HCT116 (cell line): ENCODE measurements at regions not wholly inside any gene's neighbourhood (a gene's known extent, or its start where the extent isn't known, plus 50 kb on each side); places are given as distances from the start of the nearest gene placed in this dataset.

Source experiments
- ATAC-seq: fragments of 200-7000 bp; cut with Tn5 transposase; 2 replicates; pipeline ENCODE4 v1.9.1; 2020; ENCODE audit warnings: mild to moderate bottlenecking, moderate library complexity
- BruUV-seq: library from RNA; stranded (reverse); fragments of 400-500 nt; replicated peaks from 2 replicates; lab custom pipeline; 2021; lab: Mats Ljungman, UMichigan
- CTCF ChIA-PET: fragments of 300-600 bp; sonication (Branson Sonifier 250); formaldehyde crosslinking; loops from one replicate; lab custom pipeline; 2021; ENCODE audit warnings: antibody characterized with exemption; lab: Charles Lee
- POLR2A ChIA-PET: fragments of 300-600, 350-600 bp; sonication (Branson Sonifier 250); formaldehyde crosslinking; loops from one replicate; lab custom pipeline; 2021; ENCODE audit warnings: antibody characterized with exemption; lab: Charles Lee
- RAD21 ChIA-PET, 2 experiments: fragments of 300-600 bp; sonication (Branson Sonifier 250); formaldehyde crosslinking; loops; one replicate each; lab custom pipeline; 2023; ENCODE audit warnings: low total read pairs in 2 of 2; ENCODE audit not compliant: uncharacterized antibody in 2 of 2, unreplicated experiment in 2 of 2, low non-redundant PET in 1 of 2; lab: Charles Lee
- DNase-seq: peaks from one replicate; pipeline ENCODE4 v3.0.0-alpha.2; 2010; ENCODE audit warnings: low read depth, low spot score
- H2AFZ ChIP-seq: fragments of 200-600 bp; shearing (Covaris generic), sonication (generic); 2 replicates; pipeline ENCODE4 v1.6.1; 2017; ENCODE audit warnings: low read depth, mixed run types, mixed read lengths, antibody characterized with exemption, low read length; ENCODE audit not compliant: poor library complexity, severe bottlenecking
- H3K27ac ChIP-seq: 2 replicates; pipeline ENCODE4 v1.5.1; 2012; ENCODE audit warnings: low read depth, low read length
- H3K27me3 ChIP-seq: fragments of 200-600 bp; sonication (generic); 2 replicates; pipeline ENCODE4 v1.6.1; 2016; ENCODE audit warnings: mixed run types, low read length, mixed read lengths; ENCODE audit not compliant: insufficient read depth
- H3K36me3 ChIP-seq, 2 experiments: fragments of 200-500 bp in 1 of 2; fragments of 200-600 bp in 1 of 2; sonication (Bioruptor generic) in 1 of 2; sonication (generic) in 1 of 2; 2 replicates each; pipeline versions ENCODE4 v1.5.1 to v1.6.1; 2014 to 2016; ENCODE audit warnings: low read length in 2 of 2, inconsistent platforms in 1 of 2, mixed read lengths in 1 of 2, mixed run types in 1 of 2; ENCODE audit not compliant: insufficient read depth in 2 of 2, control insufficient read depth in 1 of 2
- H3K4me1 ChIP-seq, 2 experiments: fragments of 200-600 bp in 1 of 2; sonication (generic) in 1 of 2; 2 replicates each; pipeline versions ENCODE4 v1.5.1 to v1.6.1; 2012 to 2017; ENCODE audit warnings: low read length in 2 of 2, inconsistent platforms in 1 of 2, mild to moderate bottlenecking in 1 of 2, mixed read lengths in 1 of 2, mixed run types in 1 of 2, moderate library complexity in 1 of 2; ENCODE audit not compliant: insufficient read depth in 2 of 2, control insufficient read depth in 1 of 2
- H3K4me2 ChIP-seq: fragments of 200-600 bp; sonication (generic); 2 replicates; pipeline ENCODE4 v1.6.1; 2017; ENCODE audit warnings: mixed run types, low read length, mixed read lengths
- H3K4me3 ChIP-seq, 2 experiments: fragments of 200-600 bp in 1 of 2; sonication (generic) in 1 of 2; replicated peaks in 1 of 2; 2 replicates each; pipeline ENCODE4 v1.5.1; 2011 to 2016; ENCODE audit warnings: low read length in 2 of 2, control low read depth in 1 of 2, low read depth in 1 of 2, mild to moderate bottlenecking in 1 of 2, mixed read lengths in 1 of 2, mixed run types in 1 of 2
- H3K79me2 ChIP-seq: fragments of 200-600 bp; sonication (generic); 2 replicates; pipeline ENCODE4 v1.6.1; 2017; ENCODE audit warnings: mild to moderate bottlenecking, mixed run types, low read length, moderate library complexity, mixed read lengths; ENCODE audit not compliant: insufficient read depth
- H3K9ac ChIP-seq: fragments of 200-600 bp; sonication (generic); 2 replicates; pipeline ENCODE4 v1.6.1; 2016; ENCODE audit warnings: low read length, mixed read lengths
- H3K9me2 ChIP-seq: fragments of 200-600 bp; sonication (generic), shearing (Covaris generic); 2 replicates; pipeline ENCODE4 v1.6.1; 2017; ENCODE audit warnings: mixed run types, mild to moderate bottlenecking, moderate library complexity; ENCODE audit not compliant: insufficient read depth
- H3K9me3 ChIP-seq, 2 experiments: fragments of 200-500 bp in 1 of 2; fragments of 200-600 bp in 1 of 2; sonication (Bioruptor generic) in 1 of 2; sonication (generic) in 1 of 2; 2 replicates each; pipeline ENCODE4 v1.6.1; 2014 to 2017; ENCODE audit warnings: low read length in 2 of 2, mixed read lengths in 2 of 2, inconsistent platforms in 1 of 2, low read depth in 1 of 2, mild to moderate bottlenecking in 1 of 2, mixed run types in 1 of 2, moderate library complexity in 1 of 2; ENCODE audit not compliant: control insufficient read depth in 1 of 2, insufficient read depth in 1 of 2
- H4K20me1 ChIP-seq: fragments of 200-600 bp; sonication (generic), shearing (Covaris generic); 2 replicates; pipeline ENCODE4 v1.6.1; 2017; ENCODE audit warnings: mixed run types, mild to moderate bottlenecking, moderate library complexity; ENCODE audit not compliant: insufficient read depth
- CEBPB ChIP-seq: IDR thresholded peaks from 2 replicates; pipeline ENCODE4 v1.6.1; 2012; ENCODE audit warnings: low read depth
- EZH2phosphoT487 ChIP-seq: fragments of 200-600 bp; IDR thresholded peaks from 2 replicates; pipeline ENCODE4 v1.6.1; 2018; ENCODE audit warnings: antibody characterized with exemption, borderline replicate concordance
- FOSL1 ChIP-seq: IDR thresholded peaks from 2 replicates; pipeline ENCODE4 v1.6.1; 2012; ENCODE audit warnings: low read depth
- MAX ChIP-seq: IDR thresholded peaks from 2 replicates; pipeline ENCODE4 v1.6.1; 2012
- POLR2A ChIP-seq: IDR thresholded peaks from 2 replicates; pipeline ENCODE4 v1.7.0; 2011; ENCODE audit warnings: borderline replicate concordance; ENCODE audit not compliant: insufficient read depth, insufficient read length; ENCODE audit errors: extremely low read depth
- TCF7L2 ChIP-seq: IDR thresholded peaks from 2 replicates; pipeline ENCODE4 v1.7.0; 2011; ENCODE audit warnings: borderline replicate concordance, inconsistent platforms; ENCODE audit not compliant: insufficient read depth, insufficient read length; ENCODE audit errors: extremely low read depth
- intact Hi-C: fragments of 100-400 bp; cut with micrococcal nuclease; formaldehyde crosslinking; loops from 2 replicates; pipeline ENCODE4 v1.10.0; 2022

- no peak for TF ChIP-seq MAX
- no peak for TF ChIP-seq TCF7L2
- TF ChIP-seq FOSL1: no peak
- TF ChIP-seq EZH2phosphoT487: no peak
- TF ChIP-seq CEBPB: no peak
- no peak for TF ChIP-seq POLR2A
- TF ChIP-seq, all 23 proteins: peak for 0
- Histone ChIP-seq H3K4me1 (peaks cover 4 to 8% of the 10 kb centered on the region in 2 experiments; a peak in 3 of 4 replicates), H3K9me2 (no peaks in the 10 kb centered on the region), H4K20me1 (no peaks in the 10 kb centered on the region), H3K9ac (no peak overlapping the region), H3K36me3 (no peaks in the 10 kb centered on the region), H3K27me3 (no peaks in the 10 kb centered on the region), H3K4me3 (no peak overlapping the region), H3K9me3 (no peaks in the 10 kb centered on the region), H2AFZ (no peak overlapping the region), H3K79me2 (no peaks in the 10 kb centered on the region), H3K4me2 (peak overlapping the region; percentile 15; the same call in 1 of the 2 replicates), H3K27ac (no peak overlapping the region)
- ChIA-PET POLR2A (no interaction called here), CTCF (interaction anchor here (1.2 to 1.5 kb wide), 2 partner anchors 22 kb away, joined by 4 read pairs; no protein-coding TSS in a partner anchor), RAD21 (no interaction called here)
- intact Hi-C loops: no loop called here
- no TSS peak for BruUV-seq
- no peak for DNase-seq
- no peak for ATAC-seq
These were observed 51.6 kb upstream of the UBL3 start for GRCh38 chr13:29901710-29902631.
